Right cardiac atrium (tissue), 5 donors: ENCODE measurements at regions not wholly inside any gene's neighbourhood (a gene's known extent, or its start where the extent isn't known, plus 50 kb on each side); places are given as distances from the start of the nearest gene placed in this dataset.
A peak's percentile ranks its signal among the peaks of the same experiment; 100 is the strongest.
"Not testable (repeated sequence)": the region's sequence is repeated elsewhere in the genome, so short reads cannot be mapped to it uniquely, and the experiment has no call there.

Experiments
- ATAC-seq, 2 donors: fragments of 200-7000 bp; cut with Tn5 transposase; one replicate each; pipeline versions ENCODE4 v1.8.0 to v1.9.1; 2020; ENCODE audit warnings: moderate library complexity in 2 of 2, mild to moderate bottlenecking in 1 of 2
- DNase-seq, 3 donors: peaks; one replicate each; pipeline ENCODE4 v3.0.0-alpha.2; 2020
- H3K27ac ChIP-seq: one replicate; pipeline ENCODE4 v1.5.1; 2013; ENCODE audit warnings: mild to moderate bottlenecking, low read length, control low read depth, moderate library complexity
- H3K27me3 ChIP-seq: one replicate; pipeline ENCODE4 v1.6.1; 2013; ENCODE audit not compliant: control insufficient read depth, insufficient read depth
- H3K4me1 ChIP-seq: one replicate; pipeline ENCODE4 v1.6.1; 2013; ENCODE audit warnings: low read length; ENCODE audit not compliant: control insufficient read depth, insufficient read depth
- H3K4me3 ChIP-seq: one replicate; pipeline ENCODE4 v1.5.1; 2013; ENCODE audit warnings: low read length, control low read depth
- H3K9me3 ChIP-seq: one replicate; pipeline ENCODE4 v1.6.1; 2013; ENCODE audit warnings: low read length; ENCODE audit not compliant: control insufficient read depth
- WGBS: extraction: QIAGEN DNeasy Blood & Tissue Kit; methylation state at CpG from one replicate; pipeline ENCODE4 v1.1.7; 2013; 5-methylcytosine and 5-hydroxymethylcytosine counted together
- intact Hi-C, 4 donors: fragments of 100-400 bp; cut with DNase I; formaldehyde crosslinking; loops; one replicate each; pipeline versions ENCODE4 v1.11.0 to v1.14.0; 2022 to 2023
- donor health status: healthy with polysubstance abuse.
- donor health status: DM: no; HTN: yes; CAD: no.
- donor health status: DM: no; HTN: no; CAD: no.
- donor health status: DM: no; HTN: yes; CAD: no; lungs with severe emphysema.
- donor health status: DM: yes; HTN: yes; CAD: no.

DNA sequence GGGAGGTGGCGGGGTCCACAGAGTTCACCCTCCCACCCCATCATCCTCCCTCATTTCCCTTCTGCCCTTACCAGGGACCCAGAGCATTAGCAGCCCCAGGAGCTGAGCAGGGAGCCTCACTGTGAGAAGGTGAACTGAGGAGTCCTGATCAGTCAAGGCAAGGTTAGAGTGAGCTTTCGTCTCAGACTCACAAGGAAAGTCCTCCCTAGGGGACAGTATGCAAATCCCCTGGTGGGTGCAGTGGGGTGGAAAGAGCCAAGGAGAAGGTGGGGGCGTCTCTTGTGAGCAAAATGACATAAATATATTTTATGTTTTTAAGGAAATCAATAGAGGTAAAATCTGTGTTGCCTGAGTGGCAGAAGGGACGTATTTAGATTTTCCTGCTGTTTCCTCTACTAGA lies 329.1 kb downstream of the RPIA start:
- ATAC-seq, DNase-seq, H3K27ac ChIP-seq, H3K4me3 ChIP-seq, H3K27me3 ChIP-seq, intact Hi-C loops, H3K9me3 ChIP-seq, H3K4me1 ChIP-seq: not testable (repeated sequence)
- 55% methylated on average over 3 of the region's 4 CpGs for WGBS

- ATAC-seq, H3K27ac ChIP-seq, DNase-seq, H3K9me3 ChIP-seq, H3K27me3 ChIP-seq, H3K4me3 ChIP-seq, intact Hi-C loops, H3K4me1 ChIP-seq: not testable (repeated sequence)
- 48% methylated on average over 2 of the region's 2 CpGs for WGBS
Observed at GRCh38 chr2:89026296-89026695, 334.8 kb downstream of the RPIA start.

DNA sequence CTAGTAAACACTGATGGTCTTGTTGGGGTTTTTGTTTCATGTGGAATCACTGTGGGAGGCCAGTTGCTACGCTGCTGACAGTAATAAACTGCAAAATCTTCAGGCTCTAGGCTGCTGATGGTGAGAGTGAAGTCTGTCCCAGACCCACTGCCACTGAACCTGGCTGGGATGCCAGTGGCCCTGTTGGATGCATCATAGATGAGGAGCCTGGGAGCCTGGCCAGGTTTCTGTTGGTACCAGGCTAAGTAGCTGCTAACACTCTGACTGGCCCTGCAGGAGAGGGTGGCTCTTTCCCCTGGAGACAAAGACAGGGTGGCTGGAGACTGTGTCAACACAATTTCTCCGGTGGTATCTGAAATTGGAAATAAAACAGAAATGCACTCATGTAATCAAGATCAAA lies 335.6 kb downstream of the RPIA start:
- H3K27ac ChIP-seq, H3K4me3 ChIP-seq, H3K27me3 ChIP-seq, ATAC-seq, H3K9me3 ChIP-seq, intact Hi-C loops, H3K4me1 ChIP-seq: not testable (repeated sequence)
- DNase-seq, result peak; percentile 19 to 73 (median 63)
- 44% methylated on average over 2 of the region's 2 CpGs for WGBS

- 88% methylated on average over 1 of the region's 1 CpG for WGBS
- H3K9me3 ChIP-seq, H3K27me3 ChIP-seq, H3K27ac ChIP-seq, ATAC-seq, intact Hi-C loops, H3K4me3 ChIP-seq, DNase-seq, H3K4me1 ChIP-seq: not testable (repeated sequence)
Observed at GRCh38 chr2:89027536-89027935, 336.1 kb downstream of the RPIA start.

DNA sequence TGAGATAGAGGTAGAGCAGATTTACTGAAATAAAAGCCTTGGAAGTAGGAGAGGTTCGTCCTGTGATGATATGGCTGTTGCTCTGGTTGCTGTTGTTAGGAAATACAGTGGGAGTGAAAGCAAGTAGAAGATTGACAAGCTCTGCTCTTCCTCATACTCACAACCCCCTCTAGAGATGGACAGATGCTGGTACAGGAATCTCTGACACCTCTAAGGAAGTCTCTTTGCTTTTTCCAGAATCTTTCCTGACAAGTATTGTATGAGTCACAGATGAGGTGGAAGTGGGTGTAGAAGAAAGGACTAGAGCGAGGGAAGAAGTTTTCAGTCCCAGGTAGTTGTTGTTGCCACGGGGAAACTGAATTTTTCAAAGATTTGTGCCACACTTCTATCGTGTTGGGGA lies 337.8 kb downstream of the RPIA start:
- H3K4me1 ChIP-seq, H3K4me3 ChIP-seq, ATAC-seq, DNase-seq, intact Hi-C loops, H3K9me3 ChIP-seq, H3K27ac ChIP-seq, H3K27me3 ChIP-seq: not testable (repeated sequence)
- WGBS, result 44% methylated on average over 4 of the region's 4 CpGs

DNA sequence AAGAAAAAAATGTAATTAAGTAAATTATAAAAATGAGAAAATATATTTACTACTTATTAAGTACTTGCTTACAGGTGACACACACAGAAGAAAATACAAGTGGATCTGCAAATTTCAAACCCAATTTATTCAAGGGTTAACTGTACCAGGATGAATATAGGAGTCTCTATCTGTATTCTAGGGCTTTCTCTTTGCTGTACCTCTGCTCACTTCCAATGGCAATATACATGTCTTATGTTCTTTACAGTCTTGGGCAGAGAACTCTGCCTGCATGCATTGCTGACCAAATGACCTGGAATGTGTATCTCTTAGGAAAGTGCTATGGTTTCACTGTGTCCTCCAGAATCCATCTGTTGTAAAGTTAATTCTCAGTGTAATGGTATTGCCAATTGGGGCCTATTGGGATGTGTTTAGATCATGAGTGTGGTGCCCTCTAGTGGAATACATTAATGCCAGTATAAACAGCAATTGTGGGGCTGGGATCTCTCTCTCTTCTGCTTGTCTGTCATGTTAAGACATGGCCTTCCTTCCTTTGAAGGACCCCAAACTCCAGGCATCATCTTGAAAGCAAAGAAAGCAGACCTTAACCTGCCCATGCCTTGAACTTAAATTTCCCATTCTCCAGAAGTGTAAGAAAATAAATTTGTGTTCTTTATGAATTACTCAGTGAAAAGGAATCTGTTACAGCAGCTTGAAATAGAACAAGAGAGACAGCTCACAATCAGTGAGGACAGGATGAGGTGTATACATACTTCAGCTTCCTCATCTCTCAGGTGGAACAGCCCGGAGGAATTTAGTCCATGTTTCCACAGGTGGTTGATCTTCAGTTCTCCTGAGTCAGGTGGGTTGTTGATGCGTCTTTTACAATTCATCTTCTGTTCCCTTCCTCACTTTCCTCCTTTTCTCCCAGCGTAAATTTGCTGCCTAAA lies 356.9 kb downstream of the RPIA start:
- ATAC-seq, result peak; percentile 71 to 75

GRCh38 chr2:89058616-89059015 lies 367.1 kb downstream of the RPIA start:
- intact Hi-C loops, H3K4me3 ChIP-seq, ATAC-seq, H3K4me1 ChIP-seq, H3K27ac ChIP-seq, DNase-seq, H3K9me3 ChIP-seq, H3K27me3 ChIP-seq: not testable (repeated sequence)
- 61% methylated on average over 4 of the region's 4 CpGs for WGBS

More for the DNA sequence above, 356.9 kb downstream of the RPIA start:
- H3K4me1 ChIP-seq, H3K27me3 ChIP-seq, H3K9me3 ChIP-seq, H3K27ac ChIP-seq, DNase-seq, intact Hi-C loops, H3K4me3 ChIP-seq: not testable (repeated sequence)
- 44% methylated on average over 1 of the region's 3 CpGs for WGBS

GRCh38 chr2:89061174-89061573 lies 369.7 kb downstream of the RPIA start:
- H3K9me3 ChIP-seq, H3K4me1 ChIP-seq, ATAC-seq, H3K27me3 ChIP-seq, H3K27ac ChIP-seq, H3K4me3 ChIP-seq, intact Hi-C loops, DNase-seq: not testable (repeated sequence)
- 80% methylated on average over 1 of the region's 1 CpG for WGBS

- H3K4me1 ChIP-seq, DNase-seq, H3K27me3 ChIP-seq, H3K27ac ChIP-seq, H3K4me3 ChIP-seq, ATAC-seq, H3K9me3 ChIP-seq, intact Hi-C loops: not testable (repeated sequence)
- WGBS, result 58% methylated on average over 4 of the region's 4 CpGs
Observed at GRCh38 chr2:89076771-89077170, 385.3 kb downstream of the RPIA start.

- H3K27ac ChIP-seq, H3K9me3 ChIP-seq, intact Hi-C loops, H3K27me3 ChIP-seq, ATAC-seq, DNase-seq, H3K4me1 ChIP-seq, H3K4me3 ChIP-seq: not testable (repeated sequence)
- WGBS, result 63% methylated on average over 6 of the region's 8 CpGs
Observed at GRCh38 chr2:89092911-89093310, 401.4 kb downstream of the RPIA start.

DNA sequence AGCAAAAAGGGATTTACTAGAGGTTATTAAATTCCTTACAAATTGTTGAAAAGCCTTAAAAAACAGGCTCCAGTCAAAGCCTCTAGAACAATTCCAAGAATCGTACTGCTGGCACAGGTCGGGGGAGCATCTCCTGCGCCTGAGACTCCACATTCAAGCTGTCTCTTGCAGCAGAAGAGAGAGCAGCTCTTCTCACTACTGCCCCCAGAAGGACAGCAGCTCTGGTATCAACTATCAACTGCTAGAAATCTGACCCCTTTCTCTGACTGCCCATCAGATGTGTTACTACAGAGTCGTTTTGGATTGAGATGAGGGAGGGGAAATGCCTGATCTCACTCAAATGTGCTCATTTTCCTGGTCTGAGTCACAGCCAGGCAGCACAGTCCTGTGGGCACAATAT lies 403.6 kb downstream of the RPIA start:
- intact Hi-C loops, ATAC-seq, DNase-seq, H3K27ac ChIP-seq, H3K27me3 ChIP-seq, H3K4me3 ChIP-seq, H3K4me1 ChIP-seq, H3K9me3 ChIP-seq: not testable (repeated sequence)
- 36% methylated on average over 4 of the region's 4 CpGs for WGBS
